Trophoblast cell (in vitro differentiated cells and primary cell): ENCODE measurements at regions not wholly inside any gene's neighbourhood (a gene's known extent, or its start where the extent isn't known, plus 50 kb on each side); places are given as distances from the start of the nearest gene placed in this dataset.
A peak's percentile ranks its signal among the peaks of the same experiment; 100 is the strongest.

Experiments
- DNase-seq, 2 donors: peaks; one replicate each; pipeline ENCODE4 v3.0.0-alpha.2; 2016
- H2AFZ ChIP-seq: 2 replicates; pipeline ENCODE4 v1.6.1; 2013; ENCODE audit warnings: low read length, moderate library complexity, mild to moderate bottlenecking; ENCODE audit not compliant: insufficient read depth, poor library complexity
- H2AK5ac ChIP-seq: 2 replicates; pipeline ENCODE4 v1.6.1; 2013; ENCODE audit warnings: mild to moderate bottlenecking, low read length
- H2BK120ac ChIP-seq: 2 replicates; pipeline ENCODE4 v1.6.1; 2013; ENCODE audit warnings: low read length, mild to moderate bottlenecking, moderate library complexity; ENCODE audit not compliant: insufficient read depth, poor library complexity
- H2BK12ac ChIP-seq: 2 replicates; pipeline ENCODE4 v1.6.1; 2013; ENCODE audit warnings: mild to moderate bottlenecking, low read length, moderate library complexity
- H2BK5ac ChIP-seq: 2 replicates; pipeline ENCODE4 v1.6.1; 2013; ENCODE audit warnings: low read length, low read depth, moderate library complexity, mild to moderate bottlenecking; ENCODE audit not compliant: poor library complexity
- H3K14ac ChIP-seq: 2 replicates; pipeline ENCODE4 v1.6.1; 2013; ENCODE audit warnings: mild to moderate bottlenecking, low read length
- H3K18ac ChIP-seq: 2 replicates; pipeline ENCODE4 v1.6.1; 2013; ENCODE audit warnings: mild to moderate bottlenecking, low read length
- H3K23ac ChIP-seq: 2 replicates; pipeline ENCODE4 v1.6.1; 2013; ENCODE audit warnings: low read length
- H3K27ac ChIP-seq: 2 replicates; pipeline ENCODE4 v1.5.1; 2013; ENCODE audit warnings: low read depth, mild to moderate bottlenecking, inconsistent platforms, low read length, moderate library complexity
- H3K27me3 ChIP-seq: 2 replicates; pipeline ENCODE4 v1.6.1; 2013; ENCODE audit warnings: inconsistent platforms, mild to moderate bottlenecking, low read length, moderate library complexity; ENCODE audit not compliant: insufficient read depth
- H3K36me3 ChIP-seq, 2 experiments: 1 replicate in 1 of 2; 2 replicates in 1 of 2; pipeline ENCODE4 v1.6.1; 2013; ENCODE audit warnings: low read length in 2 of 2, mild to moderate bottlenecking in 2 of 2, moderate library complexity in 1 of 2; ENCODE audit not compliant: insufficient read depth in 2 of 2, control insufficient read depth in 1 of 2
- H3K4ac ChIP-seq: 2 replicates; pipeline ENCODE4 v1.6.1; 2013; ENCODE audit warnings: low read depth, mild to moderate bottlenecking, low read length, moderate library complexity
- H3K4me1 ChIP-seq, 2 experiments: 1 replicate in 1 of 2; 2 replicates in 1 of 2; pipeline ENCODE4 v1.6.1; 2013; ENCODE audit warnings: low read length in 2 of 2, mild to moderate bottlenecking in 2 of 2, moderate library complexity in 1 of 2; ENCODE audit not compliant: insufficient read depth in 2 of 2, control insufficient read depth in 1 of 2
- H3K4me2 ChIP-seq: 2 replicates; pipeline ENCODE4 v1.6.1; 2013; ENCODE audit warnings: inconsistent platforms, mild to moderate bottlenecking, low read length, moderate library complexity
- H3K4me3 ChIP-seq: 2 replicates; pipeline ENCODE4 v1.5.1; 2013; ENCODE audit warnings: mild to moderate bottlenecking, low read depth, low read length, inconsistent platforms
- H3K79me1 ChIP-seq: one replicate; pipeline ENCODE4 v1.6.1; 2013; ENCODE audit warnings: low read length
- H3K79me2 ChIP-seq: 2 replicates; pipeline ENCODE4 v1.6.1; 2013; ENCODE audit warnings: low read length, mild to moderate bottlenecking; ENCODE audit not compliant: control insufficient read depth, insufficient read depth, poor library complexity
- H3K9ac ChIP-seq: 2 replicates; pipeline ENCODE4 v1.6.1; 2013; ENCODE audit warnings: mild to moderate bottlenecking, low read length
- H3K9me3 ChIP-seq: 2 replicates; pipeline ENCODE4 v1.6.1; 2013; ENCODE audit warnings: low read depth, mild to moderate bottlenecking, control low read depth, inconsistent platforms, low read length; ENCODE audit not compliant: insufficient read depth
- H4K12ac ChIP-seq: 2 replicates; pipeline ENCODE4 v1.6.1; 2013; ENCODE audit warnings: low read depth, mild to moderate bottlenecking, low read length, moderate library complexity
- H4K8ac ChIP-seq: 2 replicates; pipeline ENCODE4 v1.6.1; 2013; ENCODE audit warnings: low read depth, mild to moderate bottlenecking, low read length, moderate library complexity
- H4K91ac ChIP-seq: one replicate; pipeline ENCODE4 v1.6.1; 2013; ENCODE audit warnings: low read depth, mild to moderate bottlenecking, low read length, moderate library complexity
- WGBS: extraction: QIAGEN DNeasy Blood & Tissue Kit; methylation state at CpG from one replicate; pipeline ENCODE4 v1.1.7; 2013; ENCODE audit warnings: missing lambda C conversion rate; ENCODE audit not compliant: insufficient read length, insufficient coverage; ENCODE audit errors: extremely low coverage; 5-methylcytosine and 5-hydroxymethylcytosine counted together

GRCh38 chr6:14744212-14744556, 501.7 kb upstream of the JARID2 start:
- Histone ChIP-seq H3K14ac (no peak overlapping the region), H3K18ac (no peak overlapping the region), H4K8ac (no peak overlapping the region), H3K79me1 (no peaks in the 10 kb centered on the region), H3K4ac (no peak overlapping the region), H3K23ac (no peak overlapping the region), H3K36me3 (no peaks in the 10 kb centered on the region), H2BK120ac (no peak overlapping the region), H3K9me3 (no peaks in the 10 kb centered on the region), H2BK5ac (no peak overlapping the region), H4K91ac (no peak overlapping the region), H3K4me1 (peaks cover 0 to 2% of the 10 kb centered on the region in 2 experiments), H3K27me3 (no peaks in the 10 kb centered on the region), H3K4me2 (no peak overlapping the region), H4K12ac (no peak overlapping the region), H3K27ac (no peak overlapping the region), H2BK12ac (no peak overlapping the region), H2AFZ (no peak overlapping the region), H3K9ac (no peak overlapping the region), H3K4me3 (no peak overlapping the region), H3K79me2 (no peaks in the 10 kb centered on the region), H2AK5ac (no peak overlapping the region)
- no CpG with 5 or more reads among the region's 3 CpGs for WGBS
- no peak for DNase-seq

- Histone ChIP-seq H2AK5ac (no peak overlapping the region), H2BK5ac (no peak overlapping the region), H3K79me1 (no peaks in the 10 kb centered on the region), H3K4me2 (no peak overlapping the region), H4K91ac (no peak overlapping the region), H4K12ac (no peak overlapping the region), H4K8ac (no peak overlapping the region), H3K18ac (no peak overlapping the region), H3K27me3 (no peaks in the 10 kb centered on the region), H3K4me1 (peaks cover 0 to 2% of the 10 kb centered on the region in 2 experiments), H3K14ac (no peak overlapping the region), H3K23ac (no peak overlapping the region), H3K36me3 (no peaks in the 10 kb centered on the region), H3K4me3 (no peak overlapping the region), H3K9ac (no peak overlapping the region), H3K9me3 (no peaks in the 10 kb centered on the region), H2BK120ac (no peak overlapping the region), H3K79me2 (no peaks in the 10 kb centered on the region), H2AFZ (no peak overlapping the region), H3K4ac (no peak overlapping the region), H3K27ac (no peak overlapping the region), H2BK12ac (no peak overlapping the region)
- WGBS: no CpG with 5 or more reads among the region's 2 CpGs
- no peak for DNase-seq
Observed at GRCh38 chr6:14746139-14746837, 499.6 kb upstream of the JARID2 start.

GRCh38 chr6:14747881-14748520, 497.9 kb upstream of the JARID2 start:
- Histone ChIP-seq H3K14ac (no peak overlapping the region), H2BK5ac (no peak overlapping the region)

GRCh38 chr6:14748679-14749078, 497.2 kb upstream of the JARID2 start:
- Histone ChIP-seq H3K4ac (no peak overlapping the region), H3K14ac (no peak overlapping the region), H4K8ac (no peak overlapping the region), H3K4me1 (peaks cover 0 to under 1% of the 10 kb centered on the region in 2 experiments), H3K4me2 (no peak overlapping the region), H3K27me3 (no peaks in the 10 kb centered on the region), H2AK5ac (no peak overlapping the region), H3K27ac (no peak overlapping the region), H3K9ac (no peak overlapping the region), H4K12ac (no peak overlapping the region), H3K23ac (no peak overlapping the region), H2BK12ac (no peak overlapping the region), H3K79me1 (no peaks in the 10 kb centered on the region), H3K36me3 (no peaks in the 10 kb centered on the region), H3K9me3 (no peaks in the 10 kb centered on the region), H3K4me3 (no peak overlapping the region), H2BK5ac (no peak overlapping the region), H3K79me2 (no peaks in the 10 kb centered on the region), H2BK120ac (no peak overlapping the region), H3K18ac (no peak overlapping the region), H4K91ac (no peak overlapping the region), H2AFZ (no peak overlapping the region)
- WGBS: no CpG with 5 or more reads among the region's 4 CpGs
- no peak for DNase-seq

More at GRCh38 chr6:14747881-14748520, 497.9 kb upstream of the JARID2 start:
- DNase-seq: peak in 1 of 2 donors; percentile 83
- no peak overlapping the region for H3K18ac ChIP-seq
- H3K27me3 ChIP-seq: no peaks in the 10 kb centered on the region
- H3K4me2 ChIP-seq: no peak overlapping the region
- H3K4ac ChIP-seq: no peak overlapping the region
- H3K23ac ChIP-seq: no peak overlapping the region
- no peak overlapping the region for H3K27ac ChIP-seq
- H4K12ac ChIP-seq: no peak overlapping the region
- H3K9ac ChIP-seq: no peak overlapping the region
- H4K8ac ChIP-seq: no peak overlapping the region
- H2BK120ac ChIP-seq: no peak overlapping the region
- H3K9me3 ChIP-seq: no peaks in the 10 kb centered on the region
- H3K4me3 ChIP-seq: no peak overlapping the region
- H3K79me1 ChIP-seq: no peaks in the 10 kb centered on the region
- H3K4me1 ChIP-seq: peaks cover 0 to 2% of the 10 kb centered on the region in 2 experiments
- H2BK12ac ChIP-seq: no peak overlapping the region
- no peaks in the 10 kb centered on the region for H3K36me3 ChIP-seq
- no CpG with 5 or more reads among the region's 3 CpGs for WGBS
- H2AFZ ChIP-seq: no peak overlapping the region
- H3K79me2 ChIP-seq: no peaks in the 10 kb centered on the region
- H2AK5ac ChIP-seq: no peak overlapping the region
- H4K91ac ChIP-seq: no peak overlapping the region
